Thymus (tissue), 11 donors: ENCODE measurements at regions not wholly inside any gene's neighbourhood (a gene's known extent, or its start where the extent isn't known, plus 50 kb on each side); places are given as distances from the start of the nearest gene placed in this dataset.

Source experiments
- DNase-seq, 9 donors: peaks; one replicate each; pipeline ENCODE4 v3.0.0-alpha.2; 2013; ENCODE audit warnings: low spot score in 9 of 9, low read depth in 6 of 9, missing footprints in 1 of 9
- H3K27ac ChIP-seq, 2 donors: one replicate each; pipeline ENCODE4 v1.5.1; 2013; ENCODE audit warnings: control low read depth in 1 of 2, low read depth in 1 of 2, low read length in 1 of 2, mild to moderate bottlenecking in 1 of 2, moderate library complexity in 1 of 2
- H3K27me3 ChIP-seq, 2 donors: one replicate each; pipeline ENCODE4 v1.5.1; 2013; ENCODE audit warnings: low read length in 1 of 2; ENCODE audit not compliant: control insufficient read depth in 2 of 2, insufficient read depth in 1 of 2
- H3K36me3 ChIP-seq, 2 donors: one replicate each; pipeline ENCODE4 v1.5.1; 2013; ENCODE audit warnings: low read length in 1 of 2, mild to moderate bottlenecking in 1 of 2, moderate library complexity in 1 of 2; ENCODE audit not compliant: control insufficient read depth in 2 of 2, insufficient read depth in 2 of 2
- H3K4me1 ChIP-seq, 2 donors: one replicate each; pipeline ENCODE4 v1.5.1; 2013; ENCODE audit warnings: low read length in 2 of 2; ENCODE audit not compliant: control insufficient read depth in 2 of 2, insufficient read depth in 2 of 2
- H3K4me3 ChIP-seq, 2 donors: one replicate each; pipeline ENCODE4 v1.5.1; 2013; ENCODE audit warnings: low read length in 2 of 2, control low read depth in 1 of 2, mild to moderate bottlenecking in 1 of 2
- H3K9me3 ChIP-seq, 2 donors: one replicate each; pipeline ENCODE4 v1.5.1; 2013; ENCODE audit warnings: low read length in 1 of 2, mild to moderate bottlenecking in 1 of 2; ENCODE audit not compliant: control insufficient read depth in 2 of 2, insufficient read depth in 1 of 2
- WGBS: extraction: QIAGEN DNeasy Blood & Tissue Kit; methylation state at CpG from one replicate; pipeline ENCODE4 v1.1.7; 2013; 5-methylcytosine and 5-hydroxymethylcytosine counted together
- donor health status: healthy.

GRCh38 chr12:131491155-131491554 is 219.7 kb upstream of the SFSWAP start:
- no peaks in the 10 kb centered on the region for H3K9me3 ChIP-seq
- no peak for DNase-seq
- 95% methylated on average over 1 of the region's 1 CpG for WGBS
- no peaks in the 10 kb centered on the region for H3K27me3 ChIP-seq
- no peak overlapping the region for H3K27ac ChIP-seq
- H3K4me1 ChIP-seq, result no peaks in the 10 kb centered on the region
- H3K36me3 ChIP-seq, result no peaks in the 10 kb centered on the region
- no peak overlapping the region for H3K4me3 ChIP-seq

- Histone ChIP-seq H3K9me3 (no peaks in the 10 kb centered on the region), H3K4me1 (no peaks in the 10 kb centered on the region), H3K27me3 (no peaks in the 10 kb centered on the region), H3K4me3 (no peak overlapping the region), H3K27ac (no peak overlapping the region), H3K36me3 (no peaks in the 10 kb centered on the region)
- 91% methylated on average over 3 of the region's 3 CpGs for WGBS
- no peak for DNase-seq
Measured at GRCh38 chr12:131491916-131492490, 218.9 kb upstream of the SFSWAP start.

GRCh38 chr12:131493068-131493826 is 217.6 kb upstream of the SFSWAP start:
- no peaks in the 10 kb centered on the region for H3K27me3 ChIP-seq
- H3K4me3 ChIP-seq, result no peak overlapping the region
- H3K4me1 ChIP-seq, result no peaks in the 10 kb centered on the region
- H3K9me3 ChIP-seq, result no peaks in the 10 kb centered on the region
- WGBS, result 80% methylated on average over 21 of the region's 34 CpGs
- no peaks in the 10 kb centered on the region for H3K36me3 ChIP-seq
- no peak for DNase-seq
- H3K27ac ChIP-seq, result no peak overlapping the region

- H3K4me1 ChIP-seq, result no peaks in the 10 kb centered on the region
- no peaks in the 10 kb centered on the region for H3K9me3 ChIP-seq
- no peaks in the 10 kb centered on the region for H3K27me3 ChIP-seq
- no peaks in the 10 kb centered on the region for H3K36me3 ChIP-seq
- no peak for DNase-seq
- no peak overlapping the region for H3K4me3 ChIP-seq
- H3K27ac ChIP-seq, result no peak overlapping the region
- WGBS, result 96% methylated on average over 24 of the region's 24 CpGs
Measured at GRCh38 chr12:131494216-131494615, 216.7 kb upstream of the SFSWAP start.

GRCh38 chr12:131494741-131495524 is 216.0 kb upstream of the SFSWAP start:
- no peak overlapping the region for H3K4me3 ChIP-seq
- no peak for DNase-seq
- H3K9me3 ChIP-seq, result no peaks in the 10 kb centered on the region
- no peaks in the 10 kb centered on the region for H3K36me3 ChIP-seq
- no peak overlapping the region for H3K27ac ChIP-seq
- H3K4me1 ChIP-seq, result no peaks in the 10 kb centered on the region
- WGBS, result 95% methylated on average over 9 of the region's 9 CpGs
- H3K27me3 ChIP-seq, result no peaks in the 10 kb centered on the region

- Histone ChIP-seq H3K27me3 (no peaks in the 10 kb centered on the region), H3K36me3 (no peaks in the 10 kb centered on the region)
Measured at GRCh38 chr12:131497966-131498365, 212.9 kb upstream of the SFSWAP start.

GRCh38 chr12:131499160-131499863 is 211.6 kb upstream of the SFSWAP start:
- H3K4me3 ChIP-seq, result no peak overlapping the region
- H3K36me3 ChIP-seq, result no peaks in the 10 kb centered on the region
- H3K9me3 ChIP-seq, result no peaks in the 10 kb centered on the region
- no peak overlapping the region for H3K27ac ChIP-seq
- H3K27me3 ChIP-seq, result no peaks in the 10 kb centered on the region
- 90% methylated on average over 1 of the region's 1 CpG for WGBS
- DNase-seq, result no peak
- no peaks in the 10 kb centered on the region for H3K4me1 ChIP-seq

More at GRCh38 chr12:131497966-131498365, 212.9 kb upstream of the SFSWAP start:
- Histone ChIP-seq H3K4me3 (no peak overlapping the region), H3K27ac (no peak overlapping the region), H3K4me1 (no peaks in the 10 kb centered on the region), H3K9me3 (no peaks in the 10 kb centered on the region)
- no peak for DNase-seq
- WGBS, result 97% methylated on average over 2 of the region's 2 CpGs

GRCh38 chr12:131499864-131500190 is 211.1 kb upstream of the SFSWAP start:
- no peak for DNase-seq
- WGBS, result 84% methylated on average over 1 of the region's 1 CpG
- no peaks in the 10 kb centered on the region for H3K36me3 ChIP-seq
- H3K9me3 ChIP-seq, result no peaks in the 10 kb centered on the region
- no peak overlapping the region for H3K27ac ChIP-seq
- no peak overlapping the region for H3K4me3 ChIP-seq
- H3K27me3 ChIP-seq, result no peaks in the 10 kb centered on the region
- H3K4me1 ChIP-seq, result no peaks in the 10 kb centered on the region

GRCh38 chr12:131500564-131500963 is 210.3 kb upstream of the SFSWAP start:
- Histone ChIP-seq H3K27ac (no peak overlapping the region), H3K27me3 (no peaks in the 10 kb centered on the region), H3K9me3 (no peaks in the 10 kb centered on the region), H3K4me3 (no peak overlapping the region), H3K36me3 (no peaks in the 10 kb centered on the region), H3K4me1 (no peaks in the 10 kb centered on the region)
- 97% methylated on average over 10 of the region's 10 CpGs for WGBS
- DNase-seq, result no peak
